Thoracic aorta (tissue), 2 donors: ENCODE measurements at regions not wholly inside any gene's neighbourhood (a gene's known extent, or its start where the extent isn't known, plus 50 kb on each side); places are given as distances from the start of the nearest gene placed in this dataset.

Source experiments
- ATAC-seq: fragments of 150-250 bp; one replicate; pipeline ENCODE4 v1.8.0; 2017; ENCODE audit warnings: low read depth; ENCODE audit not compliant: insufficient number of reproducible peaks, low FRiP score
- DNase-seq: peaks from one replicate; pipeline ENCODE4 v3.0.0-alpha.2; 2020; ENCODE audit warnings: low spot score
- H3K27ac ChIP-seq, 2 donors: fragments of 200-600 bp; sonication (generic); 1 replicate in 1 of 2; 2 replicates in 1 of 2; pipeline ENCODE4 v1.5.1; 2016; ENCODE audit warnings: mild to moderate bottlenecking in 2 of 2, moderate library complexity in 2 of 2
- H3K27me3 ChIP-seq: fragments of 200-600 bp; sonication (generic); replicated peaks from 2 replicates; pipeline ENCODE4 v1.6.0; 2016; ENCODE audit warnings: mild to moderate bottlenecking; ENCODE audit not compliant: insufficient read depth
- H3K36me3 ChIP-seq: fragments of 200-600 bp; sonication (generic); one replicate; pipeline ENCODE4 v1.5.1; 2016
- H3K4me1 ChIP-seq, 2 donors: fragments of 200-600 bp; sonication (generic); 1 replicate in 1 of 2; 2 replicates in 1 of 2; pipeline versions ENCODE4 v1.5.1 to v1.6.0; 2016; ENCODE audit warnings: low read depth in 2 of 2, mild to moderate bottlenecking in 1 of 2; ENCODE audit not compliant: control insufficient read depth in 1 of 2
- H3K4me3 ChIP-seq: fragments of 200-600 bp; sonication (generic); 2 replicates; pipeline ENCODE4 v1.5.1; 2016; ENCODE audit warnings: mild to moderate bottlenecking
- H3K9me3 ChIP-seq: fragments of 200-600 bp; sonication (generic); 2 replicates; pipeline ENCODE4 v1.5.1; 2016
- TF ChIP-seq, protein P1 (sequence below): fragments of 200-600 bp; sonication (generic); IDR thresholded peaks from one replicate; pipeline ENCODE4 v1.5.1; 2019; ENCODE audit warnings: antibody characterized with exemption

DNA sequence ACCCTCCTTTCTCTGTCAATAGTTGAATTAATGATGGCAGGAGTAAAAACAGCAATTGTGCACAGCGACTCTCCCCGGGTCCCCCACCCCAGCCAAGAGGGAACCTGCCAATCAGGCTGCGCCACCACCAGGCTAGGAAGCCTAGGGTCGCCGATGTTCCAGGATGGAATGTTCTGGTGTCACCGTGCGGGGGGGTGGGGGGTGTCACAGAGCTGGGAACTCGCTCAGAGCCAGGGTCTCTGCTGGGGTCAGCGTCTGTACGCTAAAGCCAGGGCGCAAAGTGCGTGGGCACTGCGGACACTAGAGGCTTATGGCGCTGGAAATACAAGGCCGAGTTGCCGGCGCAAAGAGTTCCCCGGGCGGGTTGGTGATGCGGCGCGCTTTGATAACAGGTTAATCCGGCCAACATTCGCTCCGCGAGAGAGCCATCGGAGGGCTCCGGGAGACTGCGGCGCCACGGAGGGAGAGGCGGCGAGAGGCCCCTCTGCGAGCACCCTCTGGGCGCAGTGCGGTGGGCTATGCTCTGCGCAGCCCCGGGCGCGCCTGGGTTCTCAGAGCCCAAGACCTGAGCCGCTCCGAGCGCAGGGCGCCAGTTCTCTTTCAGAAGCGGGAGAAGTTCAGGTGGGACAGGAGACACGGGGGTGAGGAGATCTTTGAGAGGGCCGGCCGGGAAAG lies 192.3 kb downstream of the EMX2 start:
- no peaks in the 10 kb centered on the region for H3K9me3 ChIP-seq
- ATAC-seq (no peak), DNase-seq (no peak)
- H3K36me3 ChIP-seq, result no peaks in the 10 kb centered on the region
- H3K4me1 ChIP-seq, result no peaks in the 10 kb centered on the region
- H3K4me3 ChIP-seq, result no peak overlapping the region
- H3K27me3 ChIP-seq, result no peaks in the 10 kb centered on the region
- TF ChIP-seq, protein P1, sequence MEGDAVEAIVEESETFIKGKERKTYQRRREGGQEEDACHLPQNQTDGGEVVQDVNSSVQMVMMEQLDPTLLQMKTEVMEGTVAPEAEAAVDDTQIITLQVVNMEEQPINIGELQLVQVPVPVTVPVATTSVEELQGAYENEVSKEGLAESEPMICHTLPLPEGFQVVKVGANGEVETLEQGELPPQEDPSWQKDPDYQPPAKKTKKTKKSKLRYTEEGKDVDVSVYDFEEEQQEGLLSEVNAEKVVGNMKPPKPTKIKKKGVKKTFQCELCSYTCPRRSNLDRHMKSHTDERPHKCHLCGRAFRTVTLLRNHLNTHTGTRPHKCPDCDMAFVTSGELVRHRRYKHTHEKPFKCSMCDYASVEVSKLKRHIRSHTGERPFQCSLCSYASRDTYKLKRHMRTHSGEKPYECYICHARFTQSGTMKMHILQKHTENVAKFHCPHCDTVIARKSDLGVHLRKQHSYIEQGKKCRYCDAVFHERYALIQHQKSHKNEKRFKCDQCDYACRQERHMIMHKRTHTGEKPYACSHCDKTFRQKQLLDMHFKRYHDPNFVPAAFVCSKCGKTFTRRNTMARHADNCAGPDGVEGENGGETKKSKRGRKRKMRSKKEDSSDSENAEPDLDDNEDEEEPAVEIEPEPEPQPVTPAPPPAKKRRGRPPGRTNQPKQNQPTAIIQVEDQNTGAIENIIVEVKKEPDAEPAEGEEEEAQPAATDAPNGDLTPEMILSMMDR, result no peak
- no peak overlapping the region for H3K27ac ChIP-seq

DNA sequence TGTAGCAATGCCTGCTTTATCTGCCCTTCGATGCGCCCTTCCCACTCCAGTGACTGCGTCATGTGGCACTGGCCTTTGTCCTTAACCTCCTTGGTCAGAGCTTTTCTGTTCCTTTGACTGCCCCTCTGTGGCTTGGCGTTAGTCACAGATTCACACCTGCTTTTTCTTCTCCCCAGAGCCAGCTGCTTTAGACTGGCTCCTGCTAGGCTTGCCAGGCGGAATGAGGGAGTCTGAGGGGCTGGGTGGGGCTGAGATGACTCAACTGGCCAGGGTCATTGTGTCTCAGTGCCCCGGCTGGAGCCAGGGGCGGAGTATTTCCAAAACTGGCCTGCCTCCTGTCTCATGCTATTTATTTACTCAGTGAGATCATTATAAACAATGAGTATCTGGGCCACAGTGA lies 194.1 kb downstream of the EMX2 start:
- Histone ChIP-seq H3K4me3 (no peak overlapping the region), H3K9me3 (no peaks in the 10 kb centered on the region), H3K4me1 (no peaks in the 10 kb centered on the region), H3K27me3 (no peaks in the 10 kb centered on the region), H3K36me3 (no peaks in the 10 kb centered on the region), H3K27ac (no peak overlapping the region)
- DNase-seq (no peak), ATAC-seq (no peak)
- TF ChIP-seq, protein P1, result no peak

DNA sequence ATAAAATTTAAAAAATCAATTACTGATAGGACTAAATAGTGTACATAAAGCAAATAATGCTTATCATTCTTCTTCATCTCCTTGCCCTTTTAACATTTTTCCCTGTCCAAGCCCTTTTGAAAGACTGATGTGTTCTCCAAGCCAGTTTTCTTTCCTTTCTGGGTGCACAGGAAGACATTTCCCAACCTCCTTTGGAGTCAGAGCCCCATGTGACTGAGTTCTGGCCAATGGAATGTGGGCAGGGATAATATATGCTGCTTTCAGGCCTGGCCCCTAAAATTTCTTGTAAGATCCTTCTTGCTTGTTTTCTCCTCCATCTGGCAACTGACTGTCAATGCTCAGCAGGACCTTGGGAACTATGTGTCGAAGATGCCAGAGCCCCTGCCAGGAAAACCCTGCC lies 197.5 kb downstream of the EMX2 start:
- TF ChIP-seq, protein P1, result no peak
- no peak for ATAC-seq
- Histone ChIP-seq H3K4me1 (no peaks in the 10 kb centered on the region), H3K9me3 (no peaks in the 10 kb centered on the region), H3K27ac (no peak overlapping the region), H3K27me3 (no peaks in the 10 kb centered on the region), H3K4me3 (no peak overlapping the region), H3K36me3 (no peaks in the 10 kb centered on the region)
- DNase-seq, result no peak

DNA sequence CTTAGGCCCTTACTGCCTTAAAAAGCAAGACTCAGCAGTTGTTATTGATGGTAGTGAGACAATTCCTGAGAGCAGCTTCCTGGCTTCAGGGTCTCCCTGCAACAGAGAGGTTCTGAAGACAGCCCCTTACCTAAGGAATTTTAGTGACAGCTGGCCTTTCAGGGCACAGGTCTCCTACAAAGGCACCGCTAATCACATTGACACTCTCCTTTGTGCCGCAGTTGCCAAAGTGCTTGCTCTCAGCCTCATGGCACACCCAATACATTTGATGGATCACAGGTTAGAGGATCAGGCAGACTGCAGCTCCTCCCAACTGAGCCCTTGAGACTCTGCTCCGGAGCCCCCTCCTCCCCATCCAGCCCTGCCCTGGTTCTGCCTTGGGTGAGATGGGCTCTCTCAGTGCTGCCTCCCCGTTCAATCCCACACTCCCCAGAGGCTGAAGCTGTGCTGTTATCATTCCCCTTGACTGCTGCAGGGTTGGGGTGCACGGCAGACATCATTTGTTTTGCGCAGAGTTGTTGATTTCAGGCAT lies 198.2 kb downstream of the EMX2 start:
- TF ChIP-seq, protein P1, result no peak
- H3K4me1 ChIP-seq, result no peaks in the 10 kb centered on the region
- no peaks in the 10 kb centered on the region for H3K27me3 ChIP-seq
- H3K4me3 ChIP-seq, result no peak overlapping the region
- no peaks in the 10 kb centered on the region for H3K9me3 ChIP-seq
- no peak overlapping the region for H3K27ac ChIP-seq
- ATAC-seq (no peak), DNase-seq (no peak)
- no peaks in the 10 kb centered on the region for H3K36me3 ChIP-seq

DNA sequence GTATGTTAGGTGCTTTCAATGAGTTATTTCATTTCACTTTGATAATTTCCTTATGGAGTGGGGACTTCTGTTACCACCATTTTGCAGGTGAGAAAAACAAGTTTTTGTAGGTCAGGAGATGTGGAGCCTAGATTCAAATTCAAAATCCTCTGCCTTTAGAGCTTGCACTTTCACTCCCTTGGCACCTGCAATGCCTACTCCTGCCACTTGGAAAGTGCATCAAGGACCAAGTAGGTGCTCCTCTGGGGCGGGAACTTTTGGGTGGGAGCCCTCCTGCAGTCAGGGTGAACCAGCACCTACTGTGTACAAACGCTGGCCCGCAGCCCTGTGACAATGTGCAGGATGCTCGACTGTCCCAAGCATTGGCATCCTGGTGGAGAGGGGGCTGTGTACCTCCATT lies 199.0 kb downstream of the EMX2 start:
- Histone ChIP-seq H3K27me3 (no peaks in the 10 kb centered on the region), H3K9me3 (no peaks in the 10 kb centered on the region), H3K36me3 (no peaks in the 10 kb centered on the region), H3K4me3 (no peak overlapping the region), H3K27ac (no peak overlapping the region), H3K4me1 (no peaks in the 10 kb centered on the region)
- no peak for DNase-seq
- TF ChIP-seq, protein P1, result no peak
- no peak for ATAC-seq
